Hepatocyte (in vitro differentiated cells): ENCODE measurements at regions not wholly inside any gene's neighbourhood (a gene's known extent, or its start where the extent isn't known, plus 50 kb on each side); places are given as distances from the start of the nearest gene placed in this dataset.

Experiments
- EZH2 ChIP-seq: fragments of 200-600 bp; sonication (generic); IDR thresholded peaks from 2 replicates; pipeline ENCODE4 v1.6.1; 2016; ENCODE audit warnings: antibody characterized with exemption, mild to moderate bottlenecking, borderline replicate concordance
- EZH2phosphoT487 ChIP-seq: fragments of 200-600 bp; sonication (generic); IDR thresholded peaks from one replicate; pipeline ENCODE4 v1.6.1; 2018; ENCODE audit warnings: antibody characterized with exemption, mild to moderate bottlenecking, low read depth, moderate library complexity; ENCODE audit not compliant: unreplicated experiment, severe bottlenecking
- TF ChIP-seq, protein P1 (sequence below): fragments of 200-600 bp; sonication (generic); IDR thresholded peaks from 2 replicates; pipeline ENCODE4 v1.5.1; 2016; ENCODE audit warnings: antibody characterized with exemption, mild to moderate bottlenecking; ENCODE audit not compliant: poor library complexity

DNA sequence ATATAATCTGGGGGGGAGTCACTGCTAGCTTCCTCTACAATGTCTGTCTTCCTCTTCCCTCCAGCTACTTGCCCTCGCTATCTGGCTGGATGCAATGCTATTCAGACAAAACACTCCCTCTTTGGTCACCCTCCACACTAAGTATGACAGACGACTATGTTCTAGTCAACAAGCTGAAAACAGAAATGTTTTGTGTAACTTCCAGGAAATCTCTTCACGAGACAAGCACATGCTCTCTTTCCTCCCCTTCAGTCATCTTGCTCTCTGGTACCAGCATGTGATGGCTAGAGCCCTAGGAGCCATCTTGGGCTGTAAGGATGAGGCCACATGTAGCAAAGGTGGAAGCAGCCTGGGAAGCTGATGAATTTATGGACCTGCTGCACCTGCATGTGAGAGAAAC lies 151.3 kb downstream of the ARRDC4 start:
- no peak for TF ChIP-seq EZH2
- TF ChIP-seq, protein P1, sequence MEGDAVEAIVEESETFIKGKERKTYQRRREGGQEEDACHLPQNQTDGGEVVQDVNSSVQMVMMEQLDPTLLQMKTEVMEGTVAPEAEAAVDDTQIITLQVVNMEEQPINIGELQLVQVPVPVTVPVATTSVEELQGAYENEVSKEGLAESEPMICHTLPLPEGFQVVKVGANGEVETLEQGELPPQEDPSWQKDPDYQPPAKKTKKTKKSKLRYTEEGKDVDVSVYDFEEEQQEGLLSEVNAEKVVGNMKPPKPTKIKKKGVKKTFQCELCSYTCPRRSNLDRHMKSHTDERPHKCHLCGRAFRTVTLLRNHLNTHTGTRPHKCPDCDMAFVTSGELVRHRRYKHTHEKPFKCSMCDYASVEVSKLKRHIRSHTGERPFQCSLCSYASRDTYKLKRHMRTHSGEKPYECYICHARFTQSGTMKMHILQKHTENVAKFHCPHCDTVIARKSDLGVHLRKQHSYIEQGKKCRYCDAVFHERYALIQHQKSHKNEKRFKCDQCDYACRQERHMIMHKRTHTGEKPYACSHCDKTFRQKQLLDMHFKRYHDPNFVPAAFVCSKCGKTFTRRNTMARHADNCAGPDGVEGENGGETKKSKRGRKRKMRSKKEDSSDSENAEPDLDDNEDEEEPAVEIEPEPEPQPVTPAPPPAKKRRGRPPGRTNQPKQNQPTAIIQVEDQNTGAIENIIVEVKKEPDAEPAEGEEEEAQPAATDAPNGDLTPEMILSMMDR: no peak
- TF ChIP-seq EZH2phosphoT487: no peak
